ENCODE measurements at regions not wholly inside any gene's neighbourhood (a gene's known extent, or its start where the extent isn't known, plus 50 kb on each side); places are given as distances from the start of the nearest gene placed in this dataset.

GRCh38 chr14:29352706-29353080 is 575.0 kb downstream of the PRKD1 start:
- no peak for DNase-seq (ENCODE audit: extremely low spot score, unreplicated experiment)
- no peak overlapping the region for H3K27ac Mint-ChIP-seq (ENCODE audit: unreplicated experiment)
- no peaks in the 10 kb centered on the region for H3K36me3 Mint-ChIP-seq (ENCODE audit: unreplicated experiment)
- no peaks in the 10 kb centered on the region for H3K9me3 Mint-ChIP-seq (ENCODE audit: unreplicated experiment)
- no peak overlapping the region for H3K4me3 Mint-ChIP-seq (ENCODE audit: unreplicated experiment)
- H3K4me1 Mint-ChIP-seq (ENCODE audit: unreplicated experiment): no peaks in the 10 kb centered on the region
- no peak for TF ChIP-seq CTCF (IDR thresholded peaks at IDR 0.05)
- H3K27me3 Mint-ChIP-seq (ENCODE audit: unreplicated experiment): no peaks in the 10 kb centered on the region

- no peak overlapping the region for H3K27ac Mint-ChIP-seq (ENCODE audit: unreplicated experiment)
- DNase-seq (ENCODE audit: extremely low spot score, unreplicated experiment): no peak
- H3K4me1 Mint-ChIP-seq (ENCODE audit: unreplicated experiment): no peaks in the 10 kb centered on the region
- no peaks in the 10 kb centered on the region for H3K36me3 Mint-ChIP-seq (ENCODE audit: unreplicated experiment)
- no peaks in the 10 kb centered on the region for H3K27me3 Mint-ChIP-seq (ENCODE audit: unreplicated experiment)
- no peak overlapping the region for H3K4me3 Mint-ChIP-seq (ENCODE audit: unreplicated experiment)
- TF ChIP-seq CTCF (IDR thresholded peaks at IDR 0.05): no peak
- no peaks in the 10 kb centered on the region for H3K9me3 Mint-ChIP-seq (ENCODE audit: unreplicated experiment)
Measured at GRCh38 chr14:29353513-29353912, 574.1 kb downstream of the PRKD1 start.

GRCh38 chr14:29354486-29354885 is 573.2 kb downstream of the PRKD1 start:
- no peaks in the 10 kb centered on the region for H3K27me3 Mint-ChIP-seq (ENCODE audit: unreplicated experiment)
- H3K9me3 Mint-ChIP-seq (ENCODE audit: unreplicated experiment): no peaks in the 10 kb centered on the region
- no peak for TF ChIP-seq CTCF (IDR thresholded peaks at IDR 0.05)
- H3K36me3 Mint-ChIP-seq (ENCODE audit: unreplicated experiment): no peaks in the 10 kb centered on the region
- no peak for DNase-seq (ENCODE audit: extremely low spot score, unreplicated experiment)
- no peak overlapping the region for H3K27ac Mint-ChIP-seq (ENCODE audit: unreplicated experiment)
- H3K4me1 Mint-ChIP-seq (ENCODE audit: unreplicated experiment): no peaks in the 10 kb centered on the region
- H3K4me3 Mint-ChIP-seq (ENCODE audit: unreplicated experiment): no peak overlapping the region

- H3K4me1 Mint-ChIP-seq (ENCODE audit: unreplicated experiment): no peaks in the 10 kb centered on the region
- H3K27me3 Mint-ChIP-seq (ENCODE audit: unreplicated experiment): no peaks in the 10 kb centered on the region
- no peaks in the 10 kb centered on the region for H3K9me3 Mint-ChIP-seq (ENCODE audit: unreplicated experiment)
- no peaks in the 10 kb centered on the region for H3K36me3 Mint-ChIP-seq (ENCODE audit: unreplicated experiment)
- H3K4me3 Mint-ChIP-seq (ENCODE audit: unreplicated experiment): no peak overlapping the region
- no peak overlapping the region for H3K27ac Mint-ChIP-seq (ENCODE audit: unreplicated experiment)
- no peak for TF ChIP-seq CTCF (IDR thresholded peaks at IDR 0.05)
- no peak for DNase-seq (ENCODE audit: extremely low spot score, unreplicated experiment)
Measured at GRCh38 chr14:29355331-29355730, 572.3 kb downstream of the PRKD1 start.

GRCh38 chr14:29355846-29356245 is 571.8 kb downstream of the PRKD1 start:
- no peak for DNase-seq (ENCODE audit: extremely low spot score, unreplicated experiment)
- no peaks in the 10 kb centered on the region for H3K36me3 Mint-ChIP-seq (ENCODE audit: unreplicated experiment)
- H3K4me3 Mint-ChIP-seq (ENCODE audit: unreplicated experiment): no peak overlapping the region
- no peaks in the 10 kb centered on the region for H3K4me1 Mint-ChIP-seq (ENCODE audit: unreplicated experiment)
- no peak for TF ChIP-seq CTCF (IDR thresholded peaks at IDR 0.05)
- H3K27me3 Mint-ChIP-seq (ENCODE audit: unreplicated experiment): no peaks in the 10 kb centered on the region
- no peaks in the 10 kb centered on the region for H3K9me3 Mint-ChIP-seq (ENCODE audit: unreplicated experiment)
- H3K27ac Mint-ChIP-seq (ENCODE audit: unreplicated experiment): no peak overlapping the region
